Neuronal stem cell (in vitro differentiated cells): ENCODE measurements at regions not wholly inside any gene's neighbourhood (a gene's known extent, or its start where the extent isn't known, plus 50 kb on each side); places are given as distances from the start of the nearest gene placed in this dataset.

Experiments used
- DNase-seq: peaks from one replicate; pipeline ENCODE4 v3.0.0-alpha.2; 2013; ENCODE audit warnings: low spot score
- H2AFZ ChIP-seq: one replicate; pipeline ENCODE4 v1.6.1; 2013; ENCODE audit warnings: mild to moderate bottlenecking, low read length, inconsistent platforms
- H2AK5ac ChIP-seq: 2 replicates; pipeline ENCODE4 v1.6.1; 2013; ENCODE audit warnings: low read depth, mild to moderate bottlenecking, inconsistent platforms, low read length, moderate library complexity, mixed read lengths
- H2BK120ac ChIP-seq: 2 replicates; pipeline ENCODE4 v1.6.1; 2013; ENCODE audit warnings: low read depth, mild to moderate bottlenecking, inconsistent platforms, low read length, moderate library complexity, mixed read lengths
- H2BK12ac ChIP-seq: one replicate; pipeline ENCODE4 v1.6.1; 2013; ENCODE audit warnings: low read length, inconsistent platforms
- H2BK15ac ChIP-seq: 2 replicates; pipeline ENCODE4 v1.6.1; 2013; ENCODE audit warnings: mild to moderate bottlenecking, low read length, inconsistent platforms, mixed read lengths
- H2BK5ac ChIP-seq: one replicate; pipeline ENCODE4 v1.6.1; 2013; ENCODE audit warnings: inconsistent platforms, mild to moderate bottlenecking, low read length, moderate library complexity
- H3K14ac ChIP-seq: one replicate; pipeline ENCODE4 v1.6.1; 2013; ENCODE audit warnings: low read length, inconsistent platforms
- H3K18ac ChIP-seq: 2 replicates; pipeline ENCODE4 v1.6.1; 2013; ENCODE audit warnings: low read length, inconsistent platforms
- H3K23ac ChIP-seq: 2 replicates; pipeline ENCODE4 v1.6.1; 2013; ENCODE audit warnings: low read depth, mild to moderate bottlenecking, mixed read lengths, low read length, inconsistent platforms; ENCODE audit not compliant: poor library complexity
- H3K27ac ChIP-seq: replicated peaks from 3 replicates; pipeline ENCODE4 v1.5.1; 2013; ENCODE audit warnings: low read length, inconsistent platforms
- H3K27me3 ChIP-seq, 3 experiments: 2 replicates each; pipeline ENCODE4 v1.6.1; 2013; ENCODE audit warnings: low read length in 3 of 3, mild to moderate bottlenecking in 2 of 3, inconsistent platforms in 1 of 3, low read depth in 1 of 3, mixed read lengths in 1 of 3, moderate library complexity in 1 of 3; ENCODE audit not compliant: control insufficient read depth in 3 of 3, insufficient read depth in 3 of 3
- H3K36me3 ChIP-seq, 2 donors: replicated peaks in 1 of 2; 2 replicates each; pipeline ENCODE4 v1.6.1; 2013; ENCODE audit warnings: low read length in 2 of 2; ENCODE audit not compliant: control insufficient read depth in 2 of 2, insufficient read depth in 2 of 2
- H3K4ac ChIP-seq: 2 replicates; pipeline ENCODE4 v1.6.1; 2013; ENCODE audit warnings: inconsistent platforms, mild to moderate bottlenecking, low read length, moderate library complexity
- H3K4me1 ChIP-seq, 2 donors: 1 replicate in 1 of 2; 2 replicates in 1 of 2; pipeline ENCODE4 v1.6.1; 2013; ENCODE audit warnings: low read length in 2 of 2, low read depth in 1 of 2; ENCODE audit not compliant: control insufficient read depth in 2 of 2, insufficient read depth in 1 of 2
- H3K4me2 ChIP-seq: one replicate; pipeline ENCODE4 v1.6.1; 2013; ENCODE audit warnings: mild to moderate bottlenecking, low read length, inconsistent platforms; ENCODE audit not compliant: insufficient read depth, poor library complexity, severe bottlenecking
- H3K4me3 ChIP-seq, 2 donors: 2 replicates each; pipeline ENCODE4 v1.5.1; 2013; ENCODE audit warnings: low read length in 2 of 2, mild to moderate bottlenecking in 2 of 2, inconsistent platforms in 1 of 2, moderate library complexity in 1 of 2
- H3K79me1 ChIP-seq: one replicate; pipeline ENCODE4 v1.6.1; 2013; ENCODE audit warnings: low read depth, mild to moderate bottlenecking, inconsistent platforms, low read length, moderate library complexity
- H3K9ac ChIP-seq: one replicate; pipeline ENCODE4 v1.6.1; 2013; ENCODE audit warnings: mild to moderate bottlenecking, low read depth, low read length, inconsistent platforms; ENCODE audit not compliant: poor library complexity
- H3K9me3 ChIP-seq, 2 donors: replicated peaks in 1 of 2; 2 replicates each; pipeline versions ENCODE3 to v1.6.1; 2013; ENCODE audit warnings: low read length in 2 of 2, mild to moderate bottlenecking in 2 of 2, inconsistent platforms in 1 of 2, low read depth in 1 of 2, mixed read lengths in 1 of 2, moderate library complexity in 1 of 2; ENCODE audit not compliant: control insufficient read depth in 2 of 2, insufficient read depth in 1 of 2
- H4K8ac ChIP-seq: one replicate; pipeline ENCODE4 v1.6.1; 2013; ENCODE audit warnings: low read depth, mild to moderate bottlenecking, inconsistent platforms, low read length, moderate library complexity
- H4K91ac ChIP-seq: one replicate; pipeline ENCODE4 v1.6.1; 2013; ENCODE audit warnings: low read length, low read depth, mild to moderate bottlenecking, inconsistent platforms; ENCODE audit not compliant: poor library complexity
- WGBS, 2 donors: extraction: QIAGEN DNeasy Blood & Tissue Kit; methylation state at CpG; one replicate each; pipeline ENCODE4 v1.1.7; 2013; ENCODE audit warnings: missing lambda C conversion rate in 2 of 2, mixed read lengths in 1 of 2; ENCODE audit not compliant: insufficient read length in 2 of 2, insufficient replicate concordance in 1 of 2; ENCODE audit errors: extremely low coverage in 2 of 2; 5-methylcytosine and 5-hydroxymethylcytosine counted together

- H3K79me1 ChIP-seq, result no peaks in the 10 kb centered on the region
- DNase-seq, result no peak
- H2BK12ac ChIP-seq, result no peak overlapping the region
- peaks cover 7% of the 10 kb centered on the region in 2 donors for H3K4me1 ChIP-seq
- H4K8ac ChIP-seq, result no peak overlapping the region
- no peak overlapping the region for H2BK5ac ChIP-seq
- no peak overlapping the region for H3K27ac ChIP-seq
- no peaks in the 10 kb centered on the region for H3K9me3 ChIP-seq
- peak overlapping the region; percentile 1 for H2AFZ ChIP-seq
- no CpG with 5 or more reads among the region's 11 CpGs for WGBS, 2 donors
- no peak overlapping the region for H3K4ac ChIP-seq
- H2BK120ac ChIP-seq, result no peak overlapping the region
- H3K23ac ChIP-seq, result no peak overlapping the region
- H2BK15ac ChIP-seq, result peak overlapping the region; percentile 26
- H3K18ac ChIP-seq, result no peak overlapping the region
- no peak overlapping the region for H3K9ac ChIP-seq
- H3K36me3 ChIP-seq, result no peaks in the 10 kb centered on the region
- H3K4me2 ChIP-seq, result no peak overlapping the region
- no peak overlapping the region for H3K4me3 ChIP-seq
- H3K14ac ChIP-seq, result no peak overlapping the region
- H3K27me3 ChIP-seq, result peaks cover 0 to 25% (median 6%) of the 10 kb centered on the region in 3 experiments
- H2AK5ac ChIP-seq, result no peak overlapping the region
- no peak overlapping the region for H4K91ac ChIP-seq
These were observed 467.1 kb downstream of the SOX9 start for GRCh38 chr17:72587773-72588511.

GRCh38 chr17:72588561-72588960 is 467.7 kb downstream of the SOX9 start:
- Histone ChIP-seq H4K8ac (no peak overlapping the region), H3K4me2 (no peak overlapping the region), H3K14ac (no peak overlapping the region), H2BK5ac (no peak overlapping the region), H2BK120ac (no peak overlapping the region), H2AK5ac (no peak overlapping the region), H4K91ac (no peak overlapping the region), H3K9ac (no peak overlapping the region), H3K27ac (no peak overlapping the region), H3K27me3 (peaks cover 0 to 25% (median 6%) of the 10 kb centered on the region in 3 experiments), H2BK15ac (no peak overlapping the region), H2AFZ (peak overlapping the region; percentile 1), H3K36me3 (no peaks in the 10 kb centered on the region), H3K23ac (no peak overlapping the region), H3K9me3 (no peaks in the 10 kb centered on the region), H2BK12ac (no peak overlapping the region), H3K4me3 (no peak overlapping the region), H3K79me1 (no peaks in the 10 kb centered on the region), H3K4ac (no peak overlapping the region), H3K18ac (no peak overlapping the region), H3K4me1 (peaks cover 7% of the 10 kb centered on the region in 2 donors)
- no peak for DNase-seq
- no CpG with 5 or more reads among the region's 7 CpGs for WGBS, 2 donors

GRCh38 chr17:72588961-72589360 is 468.1 kb downstream of the SOX9 start:
- no peak overlapping the region for H3K4me2 ChIP-seq
- H4K91ac ChIP-seq, result no peak overlapping the region
- H2AK5ac ChIP-seq, result no peak overlapping the region
- H3K4me3 ChIP-seq, result peak overlapping the region in 1 of 2 donors; percentile 17
- no peak overlapping the region for H4K8ac ChIP-seq
- H3K27ac ChIP-seq, result no peak overlapping the region
- no peak overlapping the region for H3K9ac ChIP-seq
- H2BK120ac ChIP-seq, result no peak overlapping the region
- no CpG with 5 or more reads among the region's 11 CpGs for WGBS, 2 donors
- H3K23ac ChIP-seq, result no peak overlapping the region
- no peak overlapping the region for H3K14ac ChIP-seq
- H3K18ac ChIP-seq, result no peak overlapping the region
- H2BK12ac ChIP-seq, result no peak overlapping the region
- H3K79me1 ChIP-seq, result no peaks in the 10 kb centered on the region
- H3K4ac ChIP-seq, result no peak overlapping the region
- H3K27me3 ChIP-seq, result peaks cover 0 to 25% (median 6%) of the 10 kb centered on the region in 3 experiments
- H3K4me1 ChIP-seq, result peaks cover 7% of the 10 kb centered on the region in 2 donors
- H3K9me3 ChIP-seq, result no peaks in the 10 kb centered on the region
- H2BK15ac ChIP-seq, result no peak overlapping the region
- no peak overlapping the region for H2AFZ ChIP-seq
- H3K36me3 ChIP-seq, result no peaks in the 10 kb centered on the region
- no peak overlapping the region for H2BK5ac ChIP-seq
- DNase-seq, result no peak

- Histone ChIP-seq H3K23ac (no peak overlapping the region), H3K36me3 (no peaks in the 10 kb centered on the region), H2BK15ac (no peak overlapping the region), H3K27ac (no peak overlapping the region), H3K79me1 (no peaks in the 10 kb centered on the region), H3K4me3 (no peak overlapping the region), H3K9me3 (no peaks in the 10 kb centered on the region), H3K9ac (no peak overlapping the region), H4K91ac (no peak overlapping the region), H2BK120ac (no peak overlapping the region), H3K27me3 (peaks cover 0 to 25% (median 6%) of the 10 kb centered on the region in 3 experiments), H2AK5ac (no peak overlapping the region), H3K4ac (no peak overlapping the region), H3K4me2 (peak overlapping the region; percentile 99), H3K4me1 (peaks cover 7% of the 10 kb centered on the region in 2 donors), H2AFZ (no peak overlapping the region), H4K8ac (no peak overlapping the region), H3K18ac (no peak overlapping the region), H2BK12ac (no peak overlapping the region), H3K14ac (no peak overlapping the region), H2BK5ac (no peak overlapping the region)
- DNase-seq, result no peak
- WGBS, 2 donors, result no CpG with 5 or more reads among the region's 3 CpGs
These were observed 469.6 kb downstream of the SOX9 start for GRCh38 chr17:72590382-72590781.
